Erythroblast (primary cell): ENCODE measurements at regions not wholly inside any gene's neighbourhood (a gene's known extent, or its start where the extent isn't known, plus 50 kb on each side); places are given as distances from the start of the nearest gene placed in this dataset.

Experiments
- GATA1 ChIP-seq: IDR thresholded peaks from 2 replicates; pipeline ENCODE4 v1.6.1; 2011; ENCODE audit warnings: low read depth, mild to moderate bottlenecking, control low read depth, low read length, moderate library complexity
- POLR2A ChIP-seq: IDR thresholded peaks from 2 replicates; pipeline ENCODE4 v1.6.1; 2011; ENCODE audit warnings: mild to moderate bottlenecking, low read length

- no peak for TF ChIP-seq POLR2A
- no peak for TF ChIP-seq GATA1
Measured at GRCh38 chr7:49094866-49095265, 170.5 kb downstream of the CDC14C start.
